NCI-H748 (cell line): ENCODE measurements at regions not wholly inside any gene's neighbourhood (a gene's known extent, or its start where the extent isn't known, plus 50 kb on each side); places are given as distances from the start of the nearest gene placed in this dataset.

Experiments used
- DNase-seq: peaks from one replicate; lab custom pipeline; 2025; ENCODE audit not compliant: unreplicated experiment; lab: John Stamatoyannopoulos, UW

DNA sequence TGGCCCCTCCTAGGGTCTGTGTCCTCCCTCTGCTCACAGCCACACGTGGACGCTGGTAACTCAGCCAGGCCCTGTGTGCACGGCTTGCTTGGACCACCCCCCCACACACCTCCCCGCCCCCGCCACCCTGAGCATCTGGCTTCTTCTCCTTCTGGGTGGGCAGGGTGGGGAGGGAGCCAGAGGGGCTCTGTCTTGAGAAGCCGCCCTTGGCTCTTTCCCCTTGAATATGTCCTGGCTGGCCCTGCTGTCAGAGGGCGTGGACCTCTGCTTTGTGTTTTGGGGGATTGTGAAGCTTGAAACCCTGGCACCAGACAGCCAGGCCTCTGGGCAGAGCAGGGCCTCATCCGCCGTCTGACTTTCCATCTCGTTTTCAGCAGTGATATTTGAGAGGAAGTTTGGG is 72.1 kb downstream of the GLI2 start:
- no peak for DNase-seq

DNA sequence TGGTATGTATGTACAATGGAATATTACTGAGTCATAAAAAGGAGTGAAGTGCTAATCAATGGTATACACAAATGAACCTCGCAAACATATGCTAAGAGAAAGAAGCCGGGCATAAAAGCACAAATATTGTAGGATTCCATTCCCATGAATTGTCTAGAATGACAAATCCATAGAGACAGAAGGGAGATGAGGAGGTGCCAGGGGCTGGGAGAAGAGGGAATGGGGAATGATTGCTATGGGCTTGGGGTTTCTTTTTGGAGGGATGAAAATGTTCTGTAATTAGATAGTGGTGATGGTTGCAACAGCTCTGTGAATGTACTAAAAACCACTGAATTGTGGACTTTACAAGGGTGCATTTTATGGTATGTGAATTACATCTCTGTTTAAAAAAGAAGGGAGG is 73.5 kb downstream of the GLI2 start:
- no peak for DNase-seq

DNA sequence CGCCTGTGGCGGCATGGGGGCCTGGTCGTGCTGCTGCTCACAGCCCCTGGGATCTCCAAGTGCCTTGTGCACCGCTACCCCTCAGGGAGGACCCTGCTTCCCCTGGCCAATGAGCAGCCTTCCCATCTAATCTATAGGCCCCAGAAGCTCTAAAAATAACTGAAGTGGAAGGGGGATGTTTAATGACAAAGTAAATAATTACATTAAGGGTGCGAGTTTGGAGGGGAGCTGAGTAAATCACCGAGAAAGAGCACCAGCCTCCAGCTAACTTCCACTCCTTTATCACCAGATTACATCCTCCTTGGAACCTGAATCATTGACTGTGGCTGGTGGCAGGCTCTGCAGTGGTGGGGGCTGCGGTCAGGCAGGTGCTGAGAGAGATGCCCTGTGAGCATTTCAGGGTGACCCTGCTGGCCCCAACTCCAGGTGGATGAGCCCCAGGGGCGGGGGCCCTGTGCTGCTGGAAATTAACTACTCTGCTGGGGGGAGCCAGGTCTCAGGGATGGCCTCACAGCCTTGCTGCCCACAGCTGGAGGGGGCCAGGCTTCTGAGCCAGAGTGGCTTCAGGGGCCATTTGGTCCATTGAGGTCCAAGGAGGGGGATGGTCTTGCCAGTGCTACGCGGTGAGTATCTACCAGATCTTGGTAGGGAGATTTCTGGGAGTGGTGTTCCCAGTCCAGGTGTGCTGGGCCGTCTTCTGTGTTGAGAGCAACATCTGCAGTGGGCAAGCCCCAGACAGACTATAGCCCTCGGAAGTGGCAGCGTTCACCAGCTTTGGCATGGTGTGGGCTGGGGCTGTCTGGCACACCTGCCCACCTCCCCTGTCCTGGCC is 74.2 kb downstream of the GLI2 start:
- peak; percentile 28 for DNase-seq

DNA sequence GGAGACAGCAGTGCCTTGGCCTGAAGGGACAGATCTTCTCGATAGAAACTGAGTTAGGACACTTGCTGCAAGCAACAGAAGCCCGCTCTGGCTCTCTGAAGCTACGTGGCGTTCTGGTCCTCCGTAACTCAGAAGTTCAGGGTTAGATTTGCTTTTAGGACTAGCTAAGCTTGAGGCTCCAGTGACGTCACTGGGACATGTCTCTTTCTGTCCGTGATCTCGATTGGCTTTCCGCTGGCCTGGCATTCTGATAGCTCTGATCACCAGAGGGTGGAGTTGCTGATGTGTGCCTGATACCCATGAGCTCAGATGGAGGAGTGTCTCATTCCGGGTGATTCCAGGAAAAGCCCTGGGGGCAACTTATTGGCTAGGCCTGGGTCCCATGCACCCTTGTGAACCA is 75.0 kb downstream of the GLI2 start:
- no peak for DNase-seq

DNA sequence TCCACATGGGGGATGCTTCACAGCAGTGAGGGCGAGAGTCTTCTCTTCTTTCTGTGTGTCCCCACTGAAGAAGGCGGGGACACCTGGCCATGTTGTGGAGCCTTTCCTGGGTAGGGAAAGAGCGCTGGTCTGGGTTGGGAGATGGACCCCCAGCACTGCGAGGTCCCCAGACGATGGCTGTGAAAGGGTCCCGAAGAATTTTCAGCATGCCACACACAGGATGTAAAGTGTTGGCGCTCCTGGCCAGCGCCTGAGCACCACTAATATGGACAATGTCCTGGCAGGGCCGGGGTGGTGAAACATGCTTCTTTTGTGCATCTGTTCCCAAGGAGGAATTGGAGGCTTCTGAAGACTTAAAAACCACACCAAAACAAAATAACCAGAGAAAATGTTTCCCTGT is 77.2 kb downstream of the GLI2 start:
- DNase-seq, result no peak

DNA sequence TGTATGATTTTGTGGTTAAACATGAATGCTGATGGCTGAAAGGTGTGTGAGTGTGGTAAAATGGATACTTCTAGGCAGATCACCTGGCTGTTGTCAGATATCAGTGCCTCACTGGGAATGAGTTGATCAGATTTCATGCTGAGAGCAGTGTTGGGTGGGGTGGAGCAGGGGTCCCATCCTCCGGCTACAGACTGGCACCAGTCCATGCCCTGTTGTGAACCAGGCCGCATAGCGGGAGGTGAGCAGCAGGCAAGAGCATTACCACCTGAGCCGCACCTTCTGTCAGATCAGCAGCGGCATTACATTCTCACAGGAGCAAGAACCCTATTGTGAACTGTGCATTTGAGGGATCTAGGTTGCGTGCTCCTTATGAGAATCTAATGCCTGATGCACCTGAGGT is 78.7 kb downstream of the GLI2 start:
- DNase-seq, result no peak

DNA sequence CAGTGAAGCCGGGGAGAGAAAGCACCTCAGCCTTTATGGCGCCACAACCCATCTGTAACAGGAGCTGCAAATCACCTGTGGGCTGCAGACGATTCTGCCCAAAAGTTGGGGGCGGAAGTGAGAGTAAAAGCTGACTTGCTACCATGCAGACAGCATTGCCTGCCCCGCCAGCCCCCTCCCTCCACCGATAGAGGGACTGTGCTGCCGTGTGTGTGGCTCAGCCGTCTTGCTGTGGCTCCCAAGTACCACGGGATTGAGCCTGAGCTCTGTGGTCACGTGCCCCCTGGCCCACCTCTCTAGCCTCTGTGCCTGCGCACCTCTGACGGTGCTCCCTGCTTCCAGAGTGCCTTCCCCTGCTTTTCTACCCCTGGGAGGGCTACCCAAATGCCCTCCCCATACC is 79.6 kb downstream of the GLI2 start:
- DNase-seq, result no peak

GRCh38 chr2:120817136-120817955 is 81.7 kb downstream of the GLI2 start:
- DNase-seq, result no peak

DNA sequence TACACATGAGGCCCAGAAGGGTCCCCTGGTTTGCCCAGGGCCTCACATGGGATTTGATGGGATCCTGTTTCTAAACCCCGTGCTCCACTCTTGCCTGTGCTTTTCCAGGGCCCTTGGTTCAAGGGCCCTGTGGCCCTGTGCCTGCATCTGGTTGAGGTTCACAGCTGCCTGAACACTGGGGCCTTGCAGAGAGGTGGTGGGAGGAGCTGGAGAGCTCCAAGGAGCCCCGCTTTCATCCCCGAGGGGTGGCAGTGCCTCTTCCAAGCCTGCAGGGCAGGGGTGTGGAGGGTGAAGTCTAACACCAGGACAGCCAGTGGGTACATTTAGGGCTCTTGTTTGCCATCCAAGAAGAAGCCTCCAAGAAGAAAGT is 82.3 kb downstream of the GLI2 start:
- no peak for DNase-seq

GRCh38 chr2:120818441-120818920 is 82.8 kb downstream of the GLI2 start:
- no peak for DNase-seq

GRCh38 chr2:120819720-120820210 is 84.1 kb downstream of the GLI2 start:
- no peak for DNase-seq

GRCh38 chr2:120820263-120820952 is 84.7 kb downstream of the GLI2 start:
- no peak for DNase-seq

DNA sequence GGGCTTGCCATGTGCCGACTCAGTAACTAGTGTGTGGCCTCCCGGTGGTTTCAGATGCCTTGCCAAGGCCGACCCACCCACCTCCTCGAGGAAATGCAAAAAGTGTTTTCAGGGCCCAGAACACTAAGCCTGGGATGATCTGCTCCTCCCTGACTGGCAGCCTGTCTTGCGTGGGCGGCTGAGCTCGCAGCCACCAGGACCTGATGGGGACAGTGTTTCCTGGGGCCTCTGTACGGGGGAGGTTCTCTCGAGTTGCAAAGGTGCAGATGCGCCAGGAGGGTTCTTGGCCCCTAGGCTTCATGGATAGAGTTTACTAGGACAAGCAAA is 85.2 kb downstream of the GLI2 start:
- DNase-seq, result no peak

DNA sequence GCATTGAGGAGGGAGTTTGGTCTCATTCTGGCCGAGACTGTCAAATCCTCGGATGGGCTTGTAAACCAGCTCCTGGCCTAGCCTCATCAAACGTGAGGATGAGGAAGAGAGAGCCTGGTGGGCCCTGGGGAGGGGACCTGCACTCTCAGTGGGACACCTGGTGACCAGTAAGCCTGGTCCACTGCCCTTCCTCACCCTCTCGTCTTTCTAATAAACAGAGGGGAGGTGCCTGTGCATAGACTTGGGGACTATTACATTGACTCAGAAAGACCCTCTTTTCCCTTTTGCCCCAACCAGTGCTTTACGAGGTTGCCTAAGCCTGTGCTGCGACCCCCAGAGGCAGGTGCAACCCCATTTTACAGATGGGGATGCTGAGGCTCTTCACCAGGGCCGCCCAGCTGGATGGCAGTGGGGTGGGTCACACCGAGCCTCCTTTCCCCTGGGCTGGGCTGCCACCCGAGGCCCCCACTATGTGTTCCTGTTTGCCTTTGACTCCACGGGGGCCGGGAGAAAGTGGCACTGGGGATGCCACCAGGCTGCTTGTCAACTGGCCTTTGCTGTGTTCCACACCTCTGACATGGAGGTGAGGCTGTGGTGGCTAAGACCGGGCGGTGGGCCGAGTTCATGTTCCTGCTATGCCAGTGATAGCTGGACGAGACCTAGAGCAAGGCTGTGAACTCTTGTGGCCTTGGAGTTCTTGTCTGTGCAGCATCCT is 85.9 kb downstream of the GLI2 start:
- no peak for DNase-seq

- no peak for DNase-seq
Measured at GRCh38 chr2:120822933-120823332, 87.3 kb downstream of the GLI2 start.

DNA sequence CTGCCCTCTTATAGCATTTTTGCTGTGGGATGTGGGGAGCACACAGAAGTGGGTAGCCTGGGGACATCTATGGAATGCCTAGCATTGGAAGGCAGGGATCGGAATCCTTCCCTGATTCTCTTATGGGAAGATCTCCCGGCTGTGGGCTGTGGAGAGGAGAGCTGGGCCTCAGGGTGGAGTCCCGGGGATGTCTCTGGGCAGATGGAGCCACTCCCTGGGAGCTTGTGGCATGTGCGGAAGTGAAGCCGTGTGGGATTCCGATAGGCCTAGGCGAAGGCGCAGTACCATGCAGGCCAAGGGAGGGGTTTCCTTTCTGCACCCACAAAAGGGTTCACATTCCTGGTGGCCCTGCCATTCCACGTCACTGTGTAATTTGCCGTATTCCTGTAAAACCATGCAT is 87.9 kb downstream of the GLI2 start:
- no peak for DNase-seq

DNA sequence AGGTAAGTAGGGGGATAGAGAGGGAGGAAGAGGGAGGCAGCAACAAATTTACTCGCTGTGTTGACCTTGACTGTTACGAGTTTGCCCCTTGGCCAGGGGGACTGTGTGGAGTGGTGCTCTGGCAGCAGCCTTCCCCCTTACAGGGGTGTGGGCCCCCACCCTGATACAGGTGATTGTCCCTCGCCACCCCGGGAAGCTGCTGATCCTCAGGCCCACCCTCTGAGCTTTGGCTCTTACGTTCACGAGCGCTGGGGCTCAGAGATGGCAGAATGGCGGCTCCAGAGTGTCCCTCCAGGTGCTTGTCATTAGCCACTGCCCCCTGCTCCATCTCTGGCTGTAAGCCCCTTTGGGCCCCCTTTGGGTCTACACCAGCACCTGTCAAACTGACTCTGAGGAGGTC is 88.6 kb downstream of the GLI2 start:
- no peak for DNase-seq

GRCh38 chr2:120825370-120826259 is 89.9 kb downstream of the GLI2 start:
- no peak for DNase-seq

DNA sequence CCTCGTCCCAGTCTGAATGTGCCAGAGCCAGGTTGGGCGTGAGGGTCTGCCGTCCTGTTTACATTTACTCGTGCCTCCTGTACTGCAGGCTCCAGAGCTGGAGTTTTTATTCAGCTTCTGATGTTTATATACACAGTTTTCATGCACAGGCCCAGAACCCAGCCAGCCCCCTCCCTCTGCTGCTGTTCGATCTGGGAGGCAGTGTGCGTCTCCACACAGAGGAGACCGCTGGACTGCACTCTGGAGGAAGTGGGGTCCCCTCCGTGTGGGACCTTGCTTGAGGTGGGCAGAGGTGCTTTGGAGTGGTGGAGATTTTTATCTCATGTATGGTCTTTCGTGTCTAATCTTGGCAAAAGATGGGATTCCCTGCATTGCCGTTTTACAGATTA is 90.6 kb downstream of the GLI2 start:
- DNase-seq, result no peak
